A673 (cell line): ENCODE measurements at regions not wholly inside any gene's neighbourhood (a gene's known extent, or its start where the extent isn't known, plus 50 kb on each side); places are given as distances from the start of the nearest gene placed in this dataset.

Experiments
- BruUV-seq: library from RNA; stranded (reverse); fragments of 400-500 nt; replicated peaks from 2 replicates; lab custom pipeline; 2021; lab: Mats Ljungman, UMichigan
- CTCF ChIA-PET: fragments of 300-600 bp; sonication (Branson Sonifier 250); formaldehyde crosslinking; loops from one replicate; lab custom pipeline; 2022; ENCODE audit warnings: antibody characterized with exemption; lab: Charles Lee
- POLR2A ChIA-PET: fragments of 300-600 bp; sonication (Branson Sonifier 250); formaldehyde crosslinking; loops from one replicate; lab custom pipeline; 2022; ENCODE audit warnings: antibody characterized with exemption; ENCODE audit not compliant: low non-redundant PET; lab: Charles Lee
- DNase-seq: peaks from one replicate; pipeline ENCODE4 v3.0.0-alpha.2; 2015; ENCODE audit warnings: low spot score
- H3K27ac ChIP-seq: fragments of 200-600 bp; sonication (generic); 2 replicates; pipeline ENCODE4 v1.5.1; 2016; ENCODE audit warnings: mixed run types, low read depth, mild to moderate bottlenecking, mixed read lengths, antibody characterized with exemption, low read length; ENCODE audit not compliant: poor library complexity, severe bottlenecking
- H3K27me3 ChIP-seq: fragments of 200-600 bp; sonication (generic); replicated peaks from 2 replicates; pipeline ENCODE4 v1.6.1; 2017; ENCODE audit warnings: mixed run types, low read depth, mild to moderate bottlenecking, mixed read lengths, antibody characterized with exemption, low read length; ENCODE audit not compliant: insufficient read depth, poor library complexity
- H3K36me3 ChIP-seq: fragments of 200-600 bp; sonication (generic); 2 replicates; pipeline ENCODE4 v1.6.1; 2016; ENCODE audit warnings: mixed run types, mild to moderate bottlenecking, mixed read lengths, antibody characterized with exemption, low read length; ENCODE audit not compliant: insufficient read depth, poor library complexity, severe bottlenecking
- H3K4me1 ChIP-seq: fragments of 200-600 bp; sonication (generic); 2 replicates; pipeline ENCODE4 v1.6.1; 2017; ENCODE audit warnings: mixed run types, mild to moderate bottlenecking, mixed read lengths, antibody characterized with exemption, low read length; ENCODE audit not compliant: insufficient read depth, poor library complexity, severe bottlenecking
- H3K4me3 ChIP-seq: fragments of 200-600 bp; sonication (generic); 2 replicates; pipeline ENCODE4 v1.5.1; 2016; ENCODE audit warnings: low read depth, mixed run types, mild to moderate bottlenecking, mixed read lengths, low read length; ENCODE audit not compliant: poor library complexity, severe bottlenecking
- H3K9me3 ChIP-seq: fragments of 200-600 bp; sonication (generic); 2 replicates; pipeline ENCODE4 v1.6.1; 2016; ENCODE audit warnings: mixed run types, low read depth, mild to moderate bottlenecking, mixed read lengths, antibody characterized with exemption, low read length; ENCODE audit not compliant: poor library complexity, severe bottlenecking
- CTCF ChIP-seq: fragments of 300-800, 200-600 bp; sonication (generic); conservative IDR thresholded peaks from 2 replicates; pipeline ENCODE4 v1.5.1; 2017; ENCODE audit warnings: low read depth, mild to moderate bottlenecking, antibody characterized with exemption, low read length, moderate library complexity, mixed read lengths
- EZH2 ChIP-seq: fragments of 200-600 bp; sonication (generic); IDR thresholded peaks from 2 replicates; pipeline ENCODE4 v1.6.1; 2017; ENCODE audit warnings: borderline replicate concordance, low read depth, mild to moderate bottlenecking, mixed read lengths, antibody characterized with exemption, low read length; ENCODE audit not compliant: poor library complexity, severe bottlenecking
- intact Hi-C: fragments of 100-400 bp; cut with micrococcal nuclease; formaldehyde crosslinking; loops from one replicate; pipeline ENCODE4 v1.10.0; 2022; ENCODE audit not compliant: unreplicated experiment

DNA sequence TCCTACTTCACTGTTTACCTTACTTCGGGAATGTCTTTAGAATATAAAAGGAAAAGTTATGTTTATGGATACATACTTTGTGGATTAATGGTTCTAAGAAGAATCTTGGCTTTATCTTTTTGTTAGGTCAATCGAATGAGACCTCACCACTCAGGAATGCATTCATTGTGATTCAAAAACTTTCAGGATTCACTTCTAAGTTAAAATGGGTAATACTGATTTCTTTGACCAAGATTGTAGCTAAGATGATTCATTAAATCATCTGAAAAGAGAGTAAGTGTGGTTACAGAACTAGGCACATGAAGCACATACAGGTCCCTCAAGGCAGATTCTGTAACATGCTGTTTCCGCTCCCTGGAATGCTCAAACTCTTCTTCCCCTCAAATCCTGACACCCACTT is 716.4 kb downstream of the KCNA4 start:
- H3K36me3 ChIP-seq, result no peaks in the 10 kb centered on the region
- ChIA-PET POLR2A (no interaction called here), CTCF (no interaction called here)
- H3K4me1 ChIP-seq, result no peaks in the 10 kb centered on the region
- no peaks in the 10 kb centered on the region for H3K27me3 ChIP-seq
- TF ChIP-seq EZH2 (no peak), CTCF (no peak)
- intact Hi-C loops, result no loop called here
- no peak for DNase-seq
- no peak overlapping the region for H3K27ac ChIP-seq
- BruUV-seq, result no TSS peak
- H3K4me3 ChIP-seq, result no peak overlapping the region
- no peaks in the 10 kb centered on the region for H3K9me3 ChIP-seq

DNA sequence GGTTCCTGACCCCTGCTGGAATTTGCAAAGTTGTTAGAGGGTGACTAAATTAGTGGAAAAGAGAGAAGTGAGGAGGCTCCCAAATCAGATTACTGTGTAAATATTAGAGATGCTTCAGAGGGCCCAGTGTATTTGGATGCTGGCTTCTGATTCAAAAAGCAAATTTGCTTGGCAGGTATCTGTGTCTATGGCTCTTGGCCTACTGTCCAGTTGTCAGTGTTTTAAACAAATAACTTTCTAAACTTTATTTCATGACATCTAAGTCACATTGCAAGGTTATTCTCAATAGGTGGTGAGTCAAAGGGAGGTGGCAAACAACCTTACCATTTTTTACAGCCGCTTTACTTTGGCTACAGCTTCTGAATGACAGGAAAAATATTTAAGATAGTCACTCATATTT is 720.1 kb downstream of the KCNA4 start:
- ChIA-PET CTCF (no interaction called here), POLR2A (no interaction called here)
- Histone ChIP-seq H3K27me3 (no peaks in the 10 kb centered on the region), H3K27ac (no peak overlapping the region), H3K9me3 (no peaks in the 10 kb centered on the region), H3K36me3 (no peaks in the 10 kb centered on the region), H3K4me3 (no peak overlapping the region), H3K4me1 (peaks cover 8% of the 10 kb centered on the region)
- BruUV-seq, result no TSS peak
- no peak for DNase-seq
- intact Hi-C loops, result no loop called here
- TF ChIP-seq CTCF, result no peak
- no peak for TF ChIP-seq EZH2

DNA sequence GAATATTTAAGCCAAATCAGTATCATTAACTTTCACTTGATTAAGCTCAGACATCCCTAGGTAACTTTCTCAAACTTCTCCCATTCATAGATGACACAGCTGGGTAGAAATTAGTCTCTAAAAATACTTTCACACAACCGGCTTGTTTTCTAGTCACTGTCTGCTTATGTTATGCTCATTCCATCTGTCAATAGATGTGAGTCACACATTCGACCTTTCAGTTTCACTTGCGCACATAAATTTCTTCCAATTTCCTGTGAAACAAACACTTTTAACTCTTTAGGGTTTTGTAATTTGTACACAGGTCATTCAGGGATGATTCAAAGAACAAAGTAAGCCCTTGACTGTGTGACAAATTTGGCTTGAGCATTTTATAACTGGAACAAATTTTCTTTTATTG is 723.0 kb downstream of the KCNA4 start:
- CTCF ChIA-PET, result no interaction called here
- POLR2A ChIA-PET, result no interaction called here
- BruUV-seq, result no TSS peak

More for the DNA sequence above, 723.0 kb downstream of the KCNA4 start:
- Histone ChIP-seq H3K4me3 (no peak overlapping the region), H3K9me3 (no peaks in the 10 kb centered on the region), H3K27ac (no peak overlapping the region), H3K27me3 (no peaks in the 10 kb centered on the region), H3K36me3 (no peaks in the 10 kb centered on the region), H3K4me1 (peaks cover 8% of the 10 kb centered on the region)
- peak; percentile 67 for DNase-seq
- intact Hi-C loops, result no loop called here
- no peak for TF ChIP-seq CTCF
- TF ChIP-seq EZH2, result no peak
